ENCODE measurements at regions not wholly inside any gene's neighbourhood (a gene's known extent, or its start where the extent isn't known, plus 50 kb on each side); places are given as distances from the start of the nearest gene placed in this dataset.

DNA sequence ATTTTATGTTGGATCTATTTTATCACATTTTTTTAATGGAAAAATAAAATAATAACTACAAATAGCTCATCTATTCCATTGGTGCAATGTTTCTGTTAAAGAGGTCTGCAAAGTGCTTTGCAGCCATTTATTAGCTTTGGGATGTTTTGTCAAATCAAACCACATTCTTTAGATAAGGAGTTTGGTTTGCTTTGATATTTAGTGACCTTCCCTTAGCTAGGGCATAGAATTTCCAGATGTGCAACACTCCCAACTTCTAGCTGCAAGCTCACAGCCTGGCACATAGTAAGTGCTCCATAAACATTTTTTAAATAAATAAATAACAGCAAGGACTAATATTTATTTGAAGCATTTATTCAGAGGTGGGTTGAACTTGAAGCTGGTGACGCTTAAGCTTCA is 80.4 kb upstream of the ARHGAP29 start:
- no peak for TF ChIP-seq CTCF (IDR thresholded peaks at IDR 0.05)
- TF ChIP-seq POLR2A (IDR thresholded peaks at IDR 0.05) = no peak
